DND-41 (cell line): ENCODE measurements at regions not wholly inside any gene's neighbourhood (a gene's known extent, or its start where the extent isn't known, plus 50 kb on each side); places are given as distances from the start of the nearest gene placed in this dataset.

ENCODE experiments used
- CTCF ChIP-seq: IDR thresholded peaks from 2 replicates; pipeline ENCODE4 v1.5.1; 2012; ENCODE audit warnings: borderline replicate concordance, low read length, moderate library complexity, mild to moderate bottlenecking; ENCODE audit not compliant: poor library complexity, severe bottlenecking; ENCODE audit errors: extremely low read depth
- EZH2 ChIP-seq: IDR thresholded peaks from 3 replicates; pipeline ENCODE4 v1.6.1; 2012; ENCODE audit warnings: borderline replicate concordance, low read depth, mild to moderate bottlenecking, moderate library complexity, low read length, inconsistent platforms; ENCODE audit not compliant: severe bottlenecking

GRCh38 chr9:105065098-105066088, 137.4 kb upstream of the ABCA1 start:
- TF ChIP-seq CTCF (no peak), EZH2 (no peak)
